ENCODE measurements at regions not wholly inside any gene's neighbourhood (a gene's known extent, or its start where the extent isn't known, plus 50 kb on each side); places are given as distances from the start of the nearest gene placed in this dataset.
"Not testable (repeated sequence)": the region's sequence is repeated elsewhere in the genome, so short reads cannot be mapped to it uniquely, and the experiment has no call there.

DNA sequence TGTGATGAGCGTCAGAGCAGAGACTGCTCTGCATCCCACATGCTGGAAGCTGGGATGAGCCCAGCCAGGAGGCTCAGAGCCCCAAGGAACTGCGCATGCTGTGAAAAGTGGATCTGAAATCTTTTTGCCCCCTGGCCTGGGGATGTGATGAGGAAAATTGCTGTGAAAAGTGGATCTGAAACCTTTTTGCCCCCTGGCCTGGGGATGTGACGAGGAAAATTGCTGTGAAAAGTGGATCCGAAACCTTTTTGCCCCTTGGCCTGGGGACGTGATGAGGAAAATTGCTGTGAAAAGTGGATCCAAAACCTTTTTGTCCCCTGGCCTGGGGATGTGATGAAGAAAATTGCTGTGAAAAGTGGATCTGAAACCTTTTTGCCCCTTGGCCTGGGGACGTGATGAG lies 187.9 kb downstream of the BANP start:
- DNase-seq (ENCODE audit: unreplicated experiment); H3K36me3 Mint-ChIP-seq (ENCODE audit: insufficient read depth, unreplicated experiment); BruUV-seq (replicated peaks); H3K27ac Mint-ChIP-seq (ENCODE audit: low read depth, unreplicated experiment); H3K4me3 Mint-ChIP-seq (ENCODE audit: unreplicated experiment); CTCF ChIA-PET; POLR2A ChIA-PET; intact Hi-C loops (cut with micrococcal nuclease); H3K27me3 Mint-ChIP-seq (ENCODE audit: insufficient read depth, unreplicated experiment); H3K4me1 Mint-ChIP-seq (ENCODE audit: insufficient read depth, unreplicated experiment): not testable (repeated sequence)
- peaks cover 16% of the 10 kb centered on the region for H3K9me3 Mint-ChIP-seq (ENCODE audit: unreplicated experiment)

DNA sequence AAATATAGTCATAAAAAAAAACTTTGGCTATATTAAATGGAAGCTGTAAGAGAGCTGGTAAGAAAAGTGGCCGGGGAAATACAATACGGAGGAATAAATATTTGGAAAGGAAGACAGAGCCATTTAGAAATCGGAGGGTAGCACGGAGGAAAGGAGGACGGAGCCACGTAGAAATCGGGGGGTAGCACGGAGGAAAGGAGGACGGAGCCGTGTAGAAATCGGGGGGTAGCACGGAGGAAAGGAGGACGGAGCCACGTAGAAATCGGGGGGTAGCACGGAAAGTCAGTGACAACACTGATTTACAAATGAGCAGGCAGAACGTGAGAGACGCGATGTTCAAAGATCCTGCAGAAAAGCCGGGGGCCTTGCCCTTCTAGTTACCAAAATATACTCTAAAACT lies 189.0 kb downstream of the BANP start:
- not testable (repeated sequence) for H3K4me1 Mint-ChIP-seq (ENCODE audit: insufficient read depth, unreplicated experiment)

DNA sequence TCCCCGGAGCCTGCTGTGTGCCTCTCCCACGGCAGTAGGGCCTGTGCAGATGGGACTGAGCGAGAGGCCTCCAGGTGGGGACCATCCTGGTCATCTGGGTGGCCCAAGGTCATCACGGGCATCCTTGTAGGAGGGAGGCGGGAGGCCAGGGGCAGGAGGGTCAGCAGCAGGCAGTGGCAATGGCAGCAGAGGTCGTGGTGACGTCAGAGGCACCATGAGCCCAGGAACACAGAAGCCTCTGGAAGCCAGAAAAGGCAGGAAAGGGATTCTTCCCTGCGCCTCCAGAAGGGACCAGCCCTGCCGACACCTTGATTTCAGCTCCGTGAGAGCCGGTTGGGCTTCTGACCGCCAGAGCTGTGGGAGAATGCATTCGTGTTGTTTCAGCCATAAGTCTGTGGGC lies 190.3 kb downstream of the BANP start:
- TF ChIP-seq, protein P1, sequence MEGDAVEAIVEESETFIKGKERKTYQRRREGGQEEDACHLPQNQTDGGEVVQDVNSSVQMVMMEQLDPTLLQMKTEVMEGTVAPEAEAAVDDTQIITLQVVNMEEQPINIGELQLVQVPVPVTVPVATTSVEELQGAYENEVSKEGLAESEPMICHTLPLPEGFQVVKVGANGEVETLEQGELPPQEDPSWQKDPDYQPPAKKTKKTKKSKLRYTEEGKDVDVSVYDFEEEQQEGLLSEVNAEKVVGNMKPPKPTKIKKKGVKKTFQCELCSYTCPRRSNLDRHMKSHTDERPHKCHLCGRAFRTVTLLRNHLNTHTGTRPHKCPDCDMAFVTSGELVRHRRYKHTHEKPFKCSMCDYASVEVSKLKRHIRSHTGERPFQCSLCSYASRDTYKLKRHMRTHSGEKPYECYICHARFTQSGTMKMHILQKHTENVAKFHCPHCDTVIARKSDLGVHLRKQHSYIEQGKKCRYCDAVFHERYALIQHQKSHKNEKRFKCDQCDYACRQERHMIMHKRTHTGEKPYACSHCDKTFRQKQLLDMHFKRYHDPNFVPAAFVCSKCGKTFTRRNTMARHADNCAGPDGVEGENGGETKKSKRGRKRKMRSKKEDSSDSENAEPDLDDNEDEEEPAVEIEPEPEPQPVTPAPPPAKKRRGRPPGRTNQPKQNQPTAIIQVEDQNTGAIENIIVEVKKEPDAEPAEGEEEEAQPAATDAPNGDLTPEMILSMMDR (IDR thresholded peaks at IDR 0.05; ENCODE audit: unreplicated experiment) = no peak
- Mint-ChIP-seq H3K27me3 (ENCODE audit: insufficient read depth, unreplicated experiment) (no peaks in the 10 kb centered on the region), H3K27ac (ENCODE audit: low read depth, unreplicated experiment) (no peak overlapping the region), H3K4me1 (ENCODE audit: insufficient read depth, unreplicated experiment) (no peaks in the 10 kb centered on the region), H3K36me3 (ENCODE audit: insufficient read depth, unreplicated experiment) (no peaks in the 10 kb centered on the region), H3K4me3 (ENCODE audit: unreplicated experiment) (no peak overlapping the region), H3K9me3 (ENCODE audit: unreplicated experiment) (peaks cover 16% of the 10 kb centered on the region)
- POLR2A ChIA-PET = no interaction called here
- DNase-seq (ENCODE audit: unreplicated experiment) = no peak
- intact Hi-C loops (cut with micrococcal nuclease) = no loop called here
- BruUV-seq (replicated peaks) = no TSS peak
- CTCF ChIA-PET = no interaction called here

More for the DNA sequence above, 189.0 kb downstream of the BANP start:
- intact Hi-C loops (cut with micrococcal nuclease); POLR2A ChIA-PET; CTCF ChIA-PET; BruUV-seq (replicated peaks); H3K27ac Mint-ChIP-seq (ENCODE audit: low read depth, unreplicated experiment); H3K27me3 Mint-ChIP-seq (ENCODE audit: insufficient read depth, unreplicated experiment); H3K36me3 Mint-ChIP-seq (ENCODE audit: insufficient read depth, unreplicated experiment); H3K4me3 Mint-ChIP-seq (ENCODE audit: unreplicated experiment); DNase-seq (ENCODE audit: unreplicated experiment): not testable (repeated sequence)
- H3K9me3 Mint-ChIP-seq (ENCODE audit: unreplicated experiment) = peaks cover 16% of the 10 kb centered on the region

DNA sequence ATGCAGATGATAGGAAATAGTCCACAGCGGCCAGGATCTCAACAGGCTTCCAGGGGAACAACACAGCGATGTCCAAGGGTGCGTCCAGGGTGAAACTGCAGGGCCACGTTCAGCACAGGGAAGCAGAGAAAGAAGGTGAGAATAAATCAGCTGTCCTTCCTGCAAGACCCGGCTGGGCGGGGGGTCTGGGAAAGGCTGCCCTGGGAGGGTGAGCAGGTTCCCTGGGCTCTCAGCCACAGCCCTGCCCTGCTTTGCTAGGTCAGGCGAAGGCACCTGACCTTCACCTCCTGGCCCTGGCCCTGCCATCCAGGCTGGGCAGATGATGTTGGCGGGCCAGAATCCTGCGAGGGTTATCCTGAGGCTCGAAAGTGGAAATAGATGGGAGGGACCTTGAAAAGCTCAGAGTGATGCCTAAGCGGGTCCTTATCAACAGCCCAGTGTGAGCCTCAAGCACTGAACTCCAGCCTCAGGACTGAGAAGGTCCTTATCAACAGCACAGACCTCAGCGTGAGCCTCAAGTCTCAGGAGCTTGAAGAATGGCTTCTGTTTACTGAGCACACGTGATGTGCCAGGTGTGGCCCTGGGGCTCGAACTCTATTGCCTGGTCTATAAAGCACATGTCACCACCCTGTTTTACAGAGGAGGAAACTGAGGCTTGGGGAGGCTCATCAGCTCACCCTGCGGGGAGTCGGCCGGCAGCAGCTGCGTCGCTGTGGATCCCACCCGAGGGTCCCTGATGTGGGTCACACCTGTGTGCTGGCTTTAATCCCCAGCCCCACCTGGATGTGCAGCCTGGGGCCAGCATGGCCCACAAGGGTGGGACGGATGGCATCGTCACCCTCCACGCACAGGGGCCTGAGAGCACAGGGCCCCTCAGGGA lies 191.1 kb downstream of the BANP start:
- peaks cover 15% of the 10 kb centered on the region for H3K9me3 Mint-ChIP-seq (ENCODE audit: unreplicated experiment)
- POLR2A ChIA-PET; BruUV-seq (replicated peaks); DNase-seq (ENCODE audit: unreplicated experiment); H3K4me1 Mint-ChIP-seq (ENCODE audit: insufficient read depth, unreplicated experiment); CTCF ChIA-PET; H3K36me3 Mint-ChIP-seq (ENCODE audit: insufficient read depth, unreplicated experiment); H3K4me3 Mint-ChIP-seq (ENCODE audit: unreplicated experiment); H3K27me3 Mint-ChIP-seq (ENCODE audit: insufficient read depth, unreplicated experiment); intact Hi-C loops (cut with micrococcal nuclease); H3K27ac Mint-ChIP-seq (ENCODE audit: low read depth, unreplicated experiment): not testable (repeated sequence)

DNA sequence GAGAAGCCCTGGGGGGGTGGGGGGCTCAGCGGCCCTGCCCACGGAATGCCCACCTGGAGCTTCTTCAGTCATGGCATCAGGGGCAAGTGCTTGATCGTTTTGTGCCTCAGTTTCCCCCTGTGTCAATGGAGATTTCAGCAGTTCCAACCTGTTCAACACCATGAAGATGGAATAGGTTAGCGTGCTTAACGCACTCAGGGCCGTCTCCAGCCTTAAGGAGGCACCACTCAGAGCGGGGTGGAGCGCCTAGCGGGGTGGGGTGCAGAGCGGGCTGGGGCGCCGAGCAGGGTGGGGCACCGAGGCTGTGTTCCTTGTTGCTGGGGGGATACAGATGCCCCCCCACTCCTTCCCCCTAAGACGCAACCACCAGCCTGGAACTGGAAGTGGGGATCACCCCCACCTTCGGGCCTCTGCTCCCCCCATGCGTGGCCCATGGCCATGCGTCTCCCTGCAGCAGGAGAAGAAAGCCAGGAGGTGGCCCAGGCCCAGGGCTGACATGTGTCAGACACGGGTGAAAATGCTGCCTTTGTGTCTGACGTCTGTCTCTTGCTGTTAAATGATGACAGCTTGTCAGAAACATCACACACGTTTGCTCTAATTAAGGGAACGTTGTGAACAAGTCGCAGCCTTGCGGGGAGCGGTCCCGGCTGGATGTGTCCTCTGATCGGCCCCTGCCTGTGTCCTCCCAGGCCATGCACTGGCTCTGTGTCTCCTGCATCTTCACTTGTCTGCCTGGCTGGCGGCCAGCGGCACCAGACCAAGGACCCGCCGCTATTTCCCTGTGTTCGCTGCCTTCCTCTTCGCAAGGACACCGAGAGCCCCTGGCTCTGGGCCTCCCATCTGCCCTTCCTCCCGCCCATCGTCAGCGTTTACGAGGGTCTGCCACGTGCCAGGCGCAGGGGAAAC lies 192.1 kb downstream of the BANP start:
- intact Hi-C loops (cut with micrococcal nuclease); DNase-seq (ENCODE audit: unreplicated experiment); H3K4me3 Mint-ChIP-seq (ENCODE audit: unreplicated experiment); H3K27me3 Mint-ChIP-seq (ENCODE audit: insufficient read depth, unreplicated experiment); CTCF ChIA-PET; H3K4me1 Mint-ChIP-seq (ENCODE audit: insufficient read depth, unreplicated experiment); H3K27ac Mint-ChIP-seq (ENCODE audit: low read depth, unreplicated experiment); BruUV-seq (replicated peaks); POLR2A ChIA-PET; H3K36me3 Mint-ChIP-seq (ENCODE audit: insufficient read depth, unreplicated experiment): not testable (repeated sequence)
- peaks cover 11% of the 10 kb centered on the region for H3K9me3 Mint-ChIP-seq (ENCODE audit: unreplicated experiment)

Measured in MCF 10A (cell line).